Endodermal cell (in vitro differentiated cells): ENCODE measurements at regions not wholly inside any gene's neighbourhood (a gene's known extent, or its start where the extent isn't known, plus 50 kb on each side); places are given as distances from the start of the nearest gene placed in this dataset.

Experiments
- DNase-seq: peaks from one replicate; pipeline ENCODE4 v3.0.0-alpha.2; 2017
- H3K27ac ChIP-seq: 2 replicates; pipeline ENCODE4 v1.5.1; 2013; ENCODE audit warnings: mild to moderate bottlenecking, low read depth, low read length, moderate library complexity
- H3K27me3 ChIP-seq: 2 replicates; pipeline ENCODE4 v1.6.1; 2013; ENCODE audit warnings: mild to moderate bottlenecking, low read length, moderate library complexity; ENCODE audit not compliant: insufficient read depth, control insufficient read depth, poor library complexity, severe bottlenecking
- H3K36me3 ChIP-seq: 2 replicates; pipeline ENCODE4 v1.7.0; 2013; ENCODE audit warnings: mild to moderate bottlenecking, low read length, moderate library complexity; ENCODE audit not compliant: control insufficient read depth, insufficient read depth
- H3K4me1 ChIP-seq: one replicate; pipeline ENCODE4 v1.7.0; 2013; ENCODE audit warnings: low read length; ENCODE audit not compliant: control insufficient read depth, insufficient read depth
- H3K4me3 ChIP-seq: 2 replicates; pipeline ENCODE4 v1.5.1; 2013; ENCODE audit warnings: mild to moderate bottlenecking, low read length, moderate library complexity
- H3K9ac ChIP-seq: 2 replicates; pipeline ENCODE4 v1.6.1; 2013; ENCODE audit warnings: mild to moderate bottlenecking, low read length, moderate library complexity; ENCODE audit not compliant: poor library complexity, severe bottlenecking; ENCODE audit errors: extremely low read depth
- H3K9me3 ChIP-seq: 2 replicates; pipeline ENCODE4 v1.6.1; 2013; ENCODE audit warnings: mild to moderate bottlenecking, low read length, moderate library complexity; ENCODE audit not compliant: control insufficient read depth
- H3K27ac Mint-ChIP-seq: 2 replicates; pipeline ENCODE4 v1.8.0; 2020; ENCODE audit warnings: mixed read lengths
- H3K27me3 Mint-ChIP-seq: 2 replicates; pipeline ENCODE4 v1.8.0; 2021; ENCODE audit warnings: mild to moderate bottlenecking, mixed read lengths; ENCODE audit not compliant: insufficient read depth
- H3K36me3 Mint-ChIP-seq: 2 replicates; pipeline ENCODE4 v1.8.0; 2020; ENCODE audit warnings: low read depth, mixed read lengths
- H3K4me1 Mint-ChIP-seq: 2 replicates; pipeline ENCODE4 v1.8.0; 2020; ENCODE audit warnings: mixed read lengths
- H3K4me3 Mint-ChIP-seq: 2 replicates; pipeline ENCODE4 v1.8.0; 2020; ENCODE audit warnings: mild to moderate bottlenecking, moderate library complexity, mixed read lengths
- H3K9me3 Mint-ChIP-seq: 2 replicates; pipeline ENCODE4 v1.8.0; 2020; ENCODE audit warnings: mild to moderate bottlenecking, mixed read lengths
- CTCF ChIP-seq: fragments of 200-600 bp; sonication (generic); conservative IDR thresholded peaks from 2 replicates; pipeline ENCODE4 v1.5.0; 2021; ENCODE audit warnings: antibody characterized with exemption, mild to moderate bottlenecking
- WGBS, 2 experiments: methylation state at CpG; one replicate each; pipeline versions ENCODE4 v1.1.5 to v1.1.7; 2013; ENCODE audit warnings: missing lambda C conversion rate in 2 of 2, mixed read lengths in 1 of 2; ENCODE audit not compliant: insufficient coverage in 1 of 2, insufficient read length in 1 of 2; 5-methylcytosine and 5-hydroxymethylcytosine counted together

GRCh38 chr11:26828288-26828687 is 106.4 kb upstream of the SLC5A12 start:
- no peak overlapping the region for H3K9ac ChIP-seq
- no peak overlapping the region for H3K27ac Mint-ChIP-seq
- no peak for TF ChIP-seq CTCF
- no peak for DNase-seq
- no peaks in the 10 kb centered on the region for H3K4me1 Mint-ChIP-seq
- H3K9me3 ChIP-seq = peaks cover 20% of the 10 kb centered on the region
- H3K27me3 ChIP-seq = no peaks in the 10 kb centered on the region
- H3K9me3 Mint-ChIP-seq = peaks cover 24% of the 10 kb centered on the region
- H3K4me1 ChIP-seq = no peaks in the 10 kb centered on the region
- H3K36me3 Mint-ChIP-seq = peaks cover 3% of the 10 kb centered on the region
- no peak overlapping the region for H3K27ac ChIP-seq
- peaks cover 1% of the 10 kb centered on the region for H3K27me3 Mint-ChIP-seq
- H3K36me3 ChIP-seq = no peaks in the 10 kb centered on the region
- WGBS, 2 experiments = 91 to 100% methylated on average over 1 of the region's 2 CpGs
- no peak overlapping the region for H3K4me3 ChIP-seq
- H3K4me3 Mint-ChIP-seq = no peak overlapping the region

- no peaks in the 10 kb centered on the region for H3K4me1 Mint-ChIP-seq
- H3K4me3 ChIP-seq = no peak overlapping the region
- no peaks in the 10 kb centered on the region for H3K36me3 Mint-ChIP-seq
- no peaks in the 10 kb centered on the region for H3K4me1 ChIP-seq
- H3K9me3 Mint-ChIP-seq = peaks cover 6% of the 10 kb centered on the region
- H3K4me3 Mint-ChIP-seq = no peak overlapping the region
- DNase-seq = no peak
- TF ChIP-seq CTCF = no peak
- H3K36me3 ChIP-seq = no peaks in the 10 kb centered on the region
- no peaks in the 10 kb centered on the region for H3K27me3 ChIP-seq
- H3K27me3 Mint-ChIP-seq = peaks cover 1% of the 10 kb centered on the region
- H3K27ac Mint-ChIP-seq = no peak overlapping the region
- WGBS, 2 experiments = 57 to 94% methylated on average over 1 of the region's 1 CpG
- H3K27ac ChIP-seq = no peak overlapping the region
- H3K9ac ChIP-seq = no peak overlapping the region
- H3K9me3 ChIP-seq = peaks cover 1% of the 10 kb centered on the region
Measured at GRCh38 chr11:26830218-26830617, 108.4 kb upstream of the SLC5A12 start.

GRCh38 chr11:26830757-26831156 is 108.9 kb upstream of the SLC5A12 start:
- Histone ChIP-seq H3K27ac (no peak overlapping the region), H3K9me3 (no peaks in the 10 kb centered on the region), H3K4me1 (no peaks in the 10 kb centered on the region), H3K36me3 (no peaks in the 10 kb centered on the region), H3K9ac (no peak overlapping the region), H3K4me3 (no peak overlapping the region), H3K27me3 (no peaks in the 10 kb centered on the region)
- Mint-ChIP-seq H3K36me3 (no peaks in the 10 kb centered on the region), H3K4me1 (no peaks in the 10 kb centered on the region), H3K9me3 (peaks cover 5% of the 10 kb centered on the region), H3K27me3 (no peaks in the 10 kb centered on the region), H3K4me3 (no peak overlapping the region), H3K27ac (no peak overlapping the region)
- DNase-seq = no peak
- no peak for TF ChIP-seq CTCF
